Activated CD4-positive, alpha-beta T cell treated with anti-CD3 and anti-CD28 coated beads, Interleukin-2, amount 10 ng/mL, durations not matched to agents 7 days and 5 days (primary cell): ENCODE measurements at regions not wholly inside any gene's neighbourhood (a gene's known extent, or its start where the extent isn't known, plus 50 kb on each side); places are given as distances from the start of the nearest gene placed in this dataset.
"Not testable (repeated sequence)": the region's sequence is repeated elsewhere in the genome, so short reads cannot be mapped to it uniquely, and the experiment has no call there.

Source experiments
- CTCF ChIA-PET: fragments of 350-600 bp; sonication (Branson Sonifier 250); formaldehyde crosslinking; loops from one replicate; lab custom pipeline; 2021; ENCODE audit warnings: antibody characterized with exemption; lab: Charles Lee
- POLR2A ChIA-PET: fragments of 350-600 bp; sonication (Branson Sonifier 250); formaldehyde crosslinking; loops from one replicate; lab custom pipeline; 2021; ENCODE audit warnings: antibody characterized with exemption; lab: Charles Lee
- DNase-seq: peaks from one replicate; pipeline ENCODE4 v3.0.0-alpha.2; 2020
- H3K27ac Mint-ChIP-seq: one replicate; pipeline ENCODE4 v1.8.0; 2021; ENCODE audit warnings: mild to moderate bottlenecking, moderate library complexity, mixed read lengths
- H3K27me3 Mint-ChIP-seq: one replicate; pipeline ENCODE4 v1.8.0; 2021; ENCODE audit warnings: mixed read lengths
- H3K36me3 Mint-ChIP-seq: one replicate; pipeline ENCODE4 v1.8.0; 2021; ENCODE audit warnings: low read depth, mixed read lengths
- H3K4me1 Mint-ChIP-seq: one replicate; pipeline ENCODE4 v1.8.0; 2021; ENCODE audit warnings: mixed read lengths
- H3K4me3 Mint-ChIP-seq: one replicate; pipeline ENCODE4 v1.8.0; 2021; ENCODE audit warnings: mild to moderate bottlenecking, moderate library complexity, mixed read lengths
- H3K9me3 Mint-ChIP-seq: one replicate; pipeline ENCODE4 v1.8.0; 2021; ENCODE audit warnings: mixed read lengths

DNA sequence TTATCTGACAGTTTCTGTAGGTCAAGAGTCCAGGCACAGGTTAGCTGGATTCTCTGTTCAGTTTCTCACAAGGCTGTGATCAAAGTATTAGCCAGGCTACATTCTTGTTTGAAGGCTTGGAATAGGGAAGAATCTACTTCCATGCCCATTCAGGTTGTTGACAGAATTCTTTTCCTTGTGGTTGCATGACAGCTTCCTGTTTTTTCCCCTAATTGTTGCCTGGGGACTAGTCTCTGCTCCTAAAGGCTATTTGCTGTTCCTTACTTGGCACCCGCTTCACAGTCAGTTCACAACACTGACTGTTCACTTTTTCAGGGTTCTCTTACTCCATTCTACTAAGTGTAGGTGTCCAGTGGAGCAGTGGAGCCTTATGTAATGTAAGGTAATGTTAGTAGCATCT lies 115.4 kb upstream of the GBE1 start:
- DNase-seq: no peak
- H3K4me1 Mint-ChIP-seq: no peaks in the 10 kb centered on the region
- no peaks in the 10 kb centered on the region for H3K27me3 Mint-ChIP-seq
- POLR2A ChIA-PET: no interaction called here
- H3K36me3 Mint-ChIP-seq: no peaks in the 10 kb centered on the region
- no peak overlapping the region for H3K27ac Mint-ChIP-seq
- H3K4me3 Mint-ChIP-seq: no peak overlapping the region
- CTCF ChIA-PET: no interaction called here
- peaks cover 2% of the 10 kb centered on the region for H3K9me3 Mint-ChIP-seq

- ChIA-PET POLR2A (no interaction called here), CTCF (no interaction called here)
- peaks cover 2% of the 10 kb centered on the region for H3K9me3 Mint-ChIP-seq
- no peak for DNase-seq
- no peaks in the 10 kb centered on the region for H3K36me3 Mint-ChIP-seq
- no peaks in the 10 kb centered on the region for H3K27me3 Mint-ChIP-seq
- no peaks in the 10 kb centered on the region for H3K4me1 Mint-ChIP-seq
- H3K27ac Mint-ChIP-seq: no peak overlapping the region
- no peak overlapping the region for H3K4me3 Mint-ChIP-seq
These were observed 113.3 kb upstream of the GBE1 start for GRCh38 chr3:81874738-81875137.

GRCh38 chr3:81872566-81872965 lies 111.1 kb upstream of the GBE1 start:
- no peak overlapping the region for H3K27ac Mint-ChIP-seq
- no peak overlapping the region for H3K4me3 Mint-ChIP-seq
- ChIA-PET POLR2A (no interaction called here), CTCF (no interaction called here)
- no peaks in the 10 kb centered on the region for H3K36me3 Mint-ChIP-seq
- no peaks in the 10 kb centered on the region for H3K27me3 Mint-ChIP-seq
- H3K4me1 Mint-ChIP-seq: no peaks in the 10 kb centered on the region
- peaks cover under 1% of the 10 kb centered on the region for H3K9me3 Mint-ChIP-seq
- DNase-seq: no peak

GRCh38 chr3:81871358-81872155 lies 110.1 kb upstream of the GBE1 start:
- H3K4me1 Mint-ChIP-seq: no peaks in the 10 kb centered on the region
- H3K9me3 Mint-ChIP-seq: no peaks in the 10 kb centered on the region
- H3K36me3 Mint-ChIP-seq: no peaks in the 10 kb centered on the region
- H3K4me3 Mint-ChIP-seq: no peak overlapping the region
- H3K27me3 Mint-ChIP-seq: no peaks in the 10 kb centered on the region
- ChIA-PET POLR2A (no interaction called here), CTCF (no interaction called here)
- no peak for DNase-seq
- H3K27ac Mint-ChIP-seq: no peak overlapping the region

DNA sequence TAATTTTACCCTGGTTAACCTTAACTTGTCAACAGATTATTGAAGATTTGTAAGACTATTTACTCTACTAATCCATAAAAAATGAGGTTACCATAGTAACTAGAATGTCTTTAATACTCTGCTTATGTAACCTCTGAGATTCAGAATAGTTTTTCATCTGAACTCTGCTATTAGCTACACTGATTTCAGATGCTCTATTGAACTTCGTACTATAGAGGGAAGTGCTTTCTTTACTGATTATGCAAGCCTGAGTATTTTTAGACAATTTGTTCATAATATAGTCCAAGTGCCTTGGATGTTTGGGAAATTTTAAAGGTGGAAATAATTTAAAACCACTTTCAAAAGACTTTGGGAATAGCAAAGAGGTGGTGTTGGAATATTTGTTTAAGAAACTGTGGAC lies 107.9 kb upstream of the GBE1 start:
- H3K36me3 Mint-ChIP-seq: no peaks in the 10 kb centered on the region
- no peak overlapping the region for H3K4me3 Mint-ChIP-seq
- H3K4me1 Mint-ChIP-seq: no peaks in the 10 kb centered on the region
- CTCF ChIA-PET: no interaction called here
- H3K9me3 Mint-ChIP-seq: no peaks in the 10 kb centered on the region
- POLR2A ChIA-PET: no interaction called here
- no peak for DNase-seq
- no peak overlapping the region for H3K27ac Mint-ChIP-seq
- H3K27me3 Mint-ChIP-seq: peaks cover 1% of the 10 kb centered on the region

DNA sequence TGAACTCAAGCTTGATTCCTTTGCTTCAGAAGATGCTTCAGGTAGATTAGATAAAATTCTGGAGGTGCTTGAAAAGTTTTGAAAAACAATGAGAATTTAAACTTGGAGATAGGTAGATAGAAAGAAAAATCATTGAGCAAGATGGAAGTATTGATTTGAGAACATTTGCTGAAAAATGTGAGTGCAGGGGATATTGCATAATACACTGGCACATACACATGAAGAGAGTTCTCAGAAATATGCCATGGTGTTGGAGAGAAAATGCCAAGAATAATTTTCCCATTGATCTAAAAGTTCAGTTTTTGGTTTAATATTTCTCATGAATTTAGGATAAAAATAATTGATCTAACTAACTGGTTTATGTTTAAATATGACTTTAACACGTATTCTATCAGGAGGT lies 107.2 kb upstream of the GBE1 start:
- no peak overlapping the region for H3K27ac Mint-ChIP-seq
- CTCF ChIA-PET: no interaction called here
- DNase-seq: no peak
- no peaks in the 10 kb centered on the region for H3K4me1 Mint-ChIP-seq
- H3K4me3 Mint-ChIP-seq: no peak overlapping the region
- H3K27me3 Mint-ChIP-seq: peaks cover 5% of the 10 kb centered on the region
- H3K36me3 Mint-ChIP-seq: no peaks in the 10 kb centered on the region
- H3K9me3 Mint-ChIP-seq: no peaks in the 10 kb centered on the region
- POLR2A ChIA-PET: no interaction called here

DNA sequence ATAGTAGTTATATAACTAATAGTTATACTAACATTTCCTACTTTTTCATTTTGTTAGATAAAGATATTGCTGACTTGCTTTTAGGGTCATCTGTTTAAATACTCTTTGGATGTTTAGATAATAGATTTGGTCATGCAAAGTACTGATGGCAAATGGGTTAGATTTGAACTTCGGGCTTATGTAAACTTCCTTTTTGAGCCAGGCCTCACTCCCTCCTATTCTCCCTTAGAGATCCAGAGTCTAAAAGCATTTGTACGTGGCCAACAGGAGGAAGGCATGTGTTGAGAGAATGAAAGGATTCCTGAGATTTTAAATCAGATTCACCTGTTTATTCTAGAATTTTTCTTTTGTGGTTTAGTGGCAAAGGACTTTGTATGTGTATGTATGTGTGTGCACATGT lies 106.4 kb upstream of the GBE1 start:
- no peaks in the 10 kb centered on the region for H3K4me1 Mint-ChIP-seq
- peaks cover 5% of the 10 kb centered on the region for H3K27me3 Mint-ChIP-seq
- H3K27ac Mint-ChIP-seq: no peak overlapping the region
- H3K4me3 Mint-ChIP-seq: no peak overlapping the region
- POLR2A ChIA-PET: no interaction called here
- CTCF ChIA-PET: no interaction called here
- no peak for DNase-seq
- H3K36me3 Mint-ChIP-seq: no peaks in the 10 kb centered on the region
- no peaks in the 10 kb centered on the region for H3K9me3 Mint-ChIP-seq

- H3K4me1 Mint-ChIP-seq, H3K27ac Mint-ChIP-seq, POLR2A ChIA-PET: not testable (repeated sequence)
These were observed 103.7 kb upstream of the GBE1 start for GRCh38 chr3:81865164-81865563.

DNA sequence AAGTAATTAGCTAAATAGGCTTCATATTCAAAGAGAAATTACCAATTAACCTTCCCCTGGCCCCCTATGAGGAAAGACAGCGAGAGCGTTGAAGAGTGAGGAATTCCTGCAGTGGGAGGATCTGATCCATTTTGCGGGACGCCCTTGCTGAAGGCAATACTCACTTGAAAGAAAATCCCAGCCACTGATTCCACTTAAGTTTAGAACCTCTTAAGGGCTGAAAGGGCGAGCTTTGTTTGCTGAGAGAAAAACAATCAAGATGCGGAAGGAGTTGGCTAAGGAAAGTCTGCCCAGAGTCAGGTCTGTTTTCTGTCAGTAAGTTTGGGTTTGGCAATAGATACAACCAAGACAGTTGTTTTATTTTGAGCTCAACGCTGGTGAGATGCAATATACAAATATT lies 102.8 kb upstream of the GBE1 start:
- Mint-ChIP-seq H3K36me3 (no peaks in the 10 kb centered on the region), H3K4me3 (no peak overlapping the region), H3K27ac (no peak overlapping the region), H3K9me3 (no peaks in the 10 kb centered on the region), H3K4me1 (no peaks in the 10 kb centered on the region), H3K27me3 (peaks cover 9% of the 10 kb centered on the region)
- CTCF ChIA-PET: no interaction called here
- no peak for DNase-seq
- POLR2A ChIA-PET: no interaction called here

More at GRCh38 chr3:81865164-81865563, 103.7 kb upstream of the GBE1 start:
- H3K4me3 Mint-ChIP-seq, DNase-seq, H3K9me3 Mint-ChIP-seq, CTCF ChIA-PET, H3K36me3 Mint-ChIP-seq, H3K27me3 Mint-ChIP-seq: not testable (repeated sequence)

GRCh38 chr3:81863756-81864155 lies 102.3 kb upstream of the GBE1 start:
- CTCF ChIA-PET: no interaction called here
- Mint-ChIP-seq H3K27ac (no peak overlapping the region), H3K27me3 (peaks cover 9% of the 10 kb centered on the region), H3K4me3 (no peak overlapping the region), H3K9me3 (no peaks in the 10 kb centered on the region), H3K4me1 (no peaks in the 10 kb centered on the region), H3K36me3 (no peaks in the 10 kb centered on the region)
- DNase-seq: no peak
- POLR2A ChIA-PET: no interaction called here

DNA sequence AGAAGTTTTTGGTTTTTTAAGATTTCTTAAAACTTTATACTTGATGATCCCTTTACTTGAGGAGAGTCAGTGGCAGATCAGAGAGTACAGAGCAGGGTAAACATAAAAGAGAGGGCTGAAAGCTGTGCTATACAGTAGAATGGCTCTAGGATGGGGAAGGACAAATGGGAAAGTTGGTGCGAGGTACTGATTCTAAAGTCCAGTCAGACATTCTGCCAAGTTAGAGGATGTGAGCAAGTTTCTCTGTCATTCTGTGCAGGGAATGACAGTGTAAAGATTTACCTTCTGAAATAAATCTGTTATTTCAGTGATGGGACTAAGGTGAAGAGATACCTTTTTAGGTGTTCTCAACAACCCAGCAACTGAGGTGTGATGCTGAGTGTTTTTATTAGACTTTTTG lies 100.1 kb upstream of the GBE1 start:
- Mint-ChIP-seq H3K4me3 (no peak overlapping the region), H3K36me3 (no peaks in the 10 kb centered on the region), H3K4me1 (no peaks in the 10 kb centered on the region), H3K9me3 (no peaks in the 10 kb centered on the region), H3K27me3 (peaks cover 9% of the 10 kb centered on the region), H3K27ac (no peak overlapping the region)
- ChIA-PET CTCF (no interaction called here), POLR2A (no interaction called here)
- no peak for DNase-seq

DNA sequence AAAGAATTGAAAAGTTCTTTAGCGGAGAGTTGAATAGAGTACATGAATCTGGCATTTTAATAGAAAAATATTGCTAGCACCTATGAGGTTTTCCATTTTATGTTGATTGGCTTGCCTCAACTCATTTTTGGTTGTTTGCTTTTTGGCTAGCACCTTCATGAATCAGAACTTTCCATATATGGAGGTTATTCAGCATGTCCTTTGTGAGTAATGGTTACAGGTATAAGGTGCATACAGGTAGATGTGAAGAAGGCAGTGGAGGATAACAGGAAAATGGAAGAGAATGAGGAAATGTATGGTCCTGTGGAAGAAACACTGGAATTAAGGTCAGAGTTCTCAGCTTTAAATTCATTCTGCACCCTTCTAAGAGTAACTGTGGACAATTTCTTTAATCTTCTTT lies 98.1 kb upstream of the GBE1 start:
- H3K36me3 Mint-ChIP-seq: no peaks in the 10 kb centered on the region
- no peak overlapping the region for H3K4me3 Mint-ChIP-seq
- POLR2A ChIA-PET: no interaction called here
- CTCF ChIA-PET: no interaction called here
- peaks cover 9% of the 10 kb centered on the region for H3K27me3 Mint-ChIP-seq
- H3K9me3 Mint-ChIP-seq: no peaks in the 10 kb centered on the region
- no peaks in the 10 kb centered on the region for H3K4me1 Mint-ChIP-seq
- H3K27ac Mint-ChIP-seq: no peak overlapping the region
- no peak for DNase-seq

DNA sequence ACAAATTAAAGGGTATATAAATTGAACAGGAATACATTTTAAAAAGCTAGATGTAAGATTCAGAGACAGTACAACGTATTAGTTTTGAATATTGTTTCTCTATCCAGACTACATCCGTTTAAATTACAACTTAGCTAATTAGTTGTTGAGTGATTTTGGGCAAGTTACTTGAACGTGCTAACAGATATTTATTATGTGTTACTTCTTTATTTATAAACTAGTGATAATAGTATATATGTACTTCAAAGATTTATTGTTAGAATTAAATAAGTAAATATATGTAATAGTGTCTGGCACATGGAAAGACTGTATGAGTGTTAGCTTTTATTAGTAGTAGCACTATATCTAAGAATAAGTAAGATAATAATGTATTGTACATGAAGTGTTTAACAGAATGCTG lies 92.0 kb upstream of the GBE1 start:
- CTCF ChIA-PET: no interaction called here

DNA sequence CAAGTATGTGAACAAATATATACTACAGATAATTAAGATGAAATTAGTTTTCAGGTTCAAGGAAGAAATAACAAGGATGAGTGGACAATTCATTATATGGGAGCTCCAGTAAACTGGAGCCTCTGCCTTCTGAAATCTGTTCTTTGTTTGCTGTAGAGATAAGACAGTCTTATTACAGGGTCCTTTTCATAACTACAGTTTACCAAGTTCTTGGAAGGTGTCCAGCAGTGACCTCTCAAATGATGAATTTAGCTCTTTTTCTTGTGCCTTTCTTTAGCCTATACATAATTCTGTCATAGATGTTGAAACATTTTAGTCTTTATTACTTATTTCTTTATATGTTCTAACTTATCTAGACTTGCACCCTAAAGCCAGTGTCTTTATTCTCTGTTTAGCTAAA lies 89.7 kb upstream of the GBE1 start:
- Mint-ChIP-seq H3K36me3 (no peaks in the 10 kb centered on the region), H3K4me3 (no peak overlapping the region), H3K27ac (no peak overlapping the region), H3K4me1 (no peaks in the 10 kb centered on the region), H3K27me3 (no peaks in the 10 kb centered on the region), H3K9me3 (no peaks in the 10 kb centered on the region)
- CTCF ChIA-PET: no interaction called here
- DNase-seq: no peak
- POLR2A ChIA-PET: no interaction called here

More for the DNA sequence above, 92.0 kb upstream of the GBE1 start:
- no peak for DNase-seq
- Mint-ChIP-seq H3K4me1 (no peaks in the 10 kb centered on the region), H3K9me3 (no peaks in the 10 kb centered on the region), H3K36me3 (no peaks in the 10 kb centered on the region), H3K27ac (no peak overlapping the region), H3K4me3 (no peak overlapping the region), H3K27me3 (no peaks in the 10 kb centered on the region)
- POLR2A ChIA-PET: no interaction called here
